IMR-90 (cell line): ENCODE measurements at regions not wholly inside any gene's neighbourhood (a gene's known extent, or its start where the extent isn't known, plus 50 kb on each side); places are given as distances from the start of the nearest gene placed in this dataset.
"Not testable (repeated sequence)": the region's sequence is repeated elsewhere in the genome, so short reads cannot be mapped to it uniquely, and the experiment has no call there.

Experiments used
- ATAC-seq: fragments of 200-7000 bp; cut with Tn5 transposase; 2 replicates; pipeline ENCODE4 v1.9.1; 2020; ENCODE audit warnings: low read depth, mild to moderate bottlenecking, moderate library complexity
- BruUV-seq: library from RNA; stranded (reverse); fragments of 400-500 nt; replicated peaks from 2 replicates; lab custom pipeline; 2021; lab: Mats Ljungman, UMichigan
- CTCF ChIA-PET: fragments of 300-600 bp; formaldehyde crosslinking; extraction: SDS; loops from one replicate; lab custom pipeline; 2021; ENCODE audit warnings: antibody characterized with exemption; lab: Yijun Ruan, JAX
- POLR2A ChIA-PET: fragments of 300-600 bp; sonication (Branson Sonifier 250); formaldehyde crosslinking; loops from one replicate; lab custom pipeline; 2022; ENCODE audit warnings: antibody characterized with exemption; ENCODE audit not compliant: unreplicated experiment; lab: Charles Lee
- DNase-seq: peaks from one replicate; pipeline ENCODE4 v3.0.0; 2013
- H2AFZ ChIP-seq: replicated peaks from 2 replicates; pipeline ENCODE3; 2013; ENCODE audit warnings: low read length, mild to moderate bottlenecking; ENCODE audit not compliant: poor library complexity
- H2AK5ac ChIP-seq: 2 replicates; pipeline ENCODE4 v1.6.1; 2013; ENCODE audit warnings: low read depth, low read length, inconsistent platforms
- H2AK9ac ChIP-seq: replicated peaks from 2 replicates; pipeline ENCODE3; 2013; ENCODE audit warnings: mild to moderate bottlenecking, low read depth, low read length, moderate library complexity; ENCODE audit not compliant: poor library complexity
- H2BK120ac ChIP-seq: 2 replicates; pipeline ENCODE4 v1.6.1; 2013; ENCODE audit warnings: low read depth, low read length, inconsistent platforms
- H2BK15ac ChIP-seq: 3 replicates; pipeline ENCODE4 v1.6.1; 2013; ENCODE audit warnings: low read depth, low read length, inconsistent platforms
- H2BK20ac ChIP-seq: 2 replicates; pipeline ENCODE4 v1.6.1; 2013; ENCODE audit warnings: low read depth, mild to moderate bottlenecking, inconsistent platforms, low read length, moderate library complexity
- H2BK5ac ChIP-seq: 2 replicates; pipeline ENCODE4 v1.6.1; 2013; ENCODE audit warnings: mild to moderate bottlenecking, low read depth, low read length, inconsistent platforms; ENCODE audit not compliant: poor library complexity, severe bottlenecking
- H3K14ac ChIP-seq: replicated peaks from 2 replicates; pipeline ENCODE4 v1.6.1; 2013; ENCODE audit warnings: low read depth, low read length, inconsistent platforms
- H3K18ac ChIP-seq: 2 replicates; pipeline ENCODE4 v1.6.1; 2013; ENCODE audit warnings: low read depth, low read length, control low read depth
- H3K23ac ChIP-seq: 2 replicates; pipeline ENCODE4 v1.6.1; 2013; ENCODE audit warnings: low read depth, low read length, inconsistent platforms
- H3K27ac ChIP-seq: 2 replicates; pipeline ENCODE4 v1.5.1; 2013; ENCODE audit warnings: mild to moderate bottlenecking, control low read depth, low read length; ENCODE audit not compliant: insufficient read depth
- H3K27me3 ChIP-seq: 2 replicates; pipeline ENCODE4 v1.6.1; 2013; ENCODE audit warnings: low read length; ENCODE audit not compliant: control insufficient read depth, insufficient read depth
- H3K36me3 ChIP-seq: 2 replicates; pipeline ENCODE4 v1.6.1; 2013; ENCODE audit warnings: low read length, mixed read lengths; ENCODE audit not compliant: control insufficient read depth, insufficient read depth
- H3K4ac ChIP-seq: 2 replicates; pipeline ENCODE4 v1.6.1; 2013; ENCODE audit warnings: low read depth, low read length, inconsistent platforms
- H3K4me1 ChIP-seq: 2 replicates; pipeline ENCODE4 v1.6.1; 2013; ENCODE audit warnings: low read length, mixed read lengths; ENCODE audit not compliant: control insufficient read depth, insufficient read depth
- H3K4me2 ChIP-seq: 2 replicates; pipeline ENCODE4 v1.6.1; 2013; ENCODE audit warnings: low read depth, mild to moderate bottlenecking, control low read depth, low read length, moderate library complexity
- H3K4me3 ChIP-seq: 2 replicates; pipeline ENCODE4 v1.5.1; 2013; ENCODE audit warnings: low read depth, mild to moderate bottlenecking, control low read depth, low read length, moderate library complexity; ENCODE audit not compliant: insufficient read depth
- H3K56ac ChIP-seq: 2 replicates; pipeline ENCODE4 v1.6.1; 2013; ENCODE audit warnings: low read length, inconsistent platforms; ENCODE audit not compliant: insufficient read depth; ENCODE audit errors: extremely low read depth
- H3K79me1 ChIP-seq, 2 experiments: 2 replicates each; pipeline ENCODE4 v1.6.1; 2013; ENCODE audit warnings: low read length in 2 of 2, inconsistent platforms in 1 of 2, low read depth in 1 of 2
- H3K9ac ChIP-seq: 2 replicates; pipeline ENCODE4 v1.6.1; 2013; ENCODE audit warnings: low read depth, low read length, control low read depth
- H3K9me1 ChIP-seq: 2 replicates; pipeline ENCODE4 v1.6.1; 2013; ENCODE audit warnings: low read length, inconsistent platforms; ENCODE audit not compliant: insufficient read depth
- H3K9me3 ChIP-seq: 2 replicates; pipeline ENCODE4 v1.6.1; 2013; ENCODE audit warnings: low read length; ENCODE audit not compliant: control insufficient read depth, insufficient read depth
- H4K20me1 ChIP-seq: 2 replicates; pipeline ENCODE4 v1.6.1; 2013; ENCODE audit warnings: low read length, inconsistent platforms; ENCODE audit not compliant: insufficient read depth
- H4K5ac ChIP-seq: 2 replicates; pipeline ENCODE4 v1.6.1; 2013; ENCODE audit warnings: mild to moderate bottlenecking, low read depth, low read length, control low read depth
- H4K8ac ChIP-seq, 2 experiments: 2 replicates each; pipeline ENCODE4 v1.6.1; 2013; ENCODE audit warnings: low read depth in 2 of 2, low read length in 2 of 2, control low read depth in 1 of 2, inconsistent platforms in 1 of 2
- H4K91ac ChIP-seq: 2 replicates; pipeline ENCODE4 v1.6.1; 2013; ENCODE audit warnings: low read depth, low read length, inconsistent platforms; ENCODE audit not compliant: insufficient read depth
- WGBS, 2 experiments: methylation state at CpG; one replicate each; pipeline versions ENCODE4 v1.1.5 to v1.1.7; 2013; ENCODE audit warnings: missing lambda C conversion rate in 2 of 2; ENCODE audit not compliant: insufficient read length in 1 of 2; ENCODE audit errors: extremely low coverage in 2 of 2; 5-methylcytosine and 5-hydroxymethylcytosine counted together
- dilution Hi-C: fragments of 300-500 bp; cut with HindIII; formaldehyde crosslinking; loops from one replicate; pipeline ENCODE4 v1.14.3; 2018; ENCODE audit warnings: low sequenced_read_pairs; ENCODE audit not compliant: unreplicated experiment
- in situ Hi-C: fragments of 300-500 bp; cut with MboI; formaldehyde crosslinking; loops from 3 replicates; pipeline ENCODE4 v1.14.3; 2019; ENCODE audit warnings: low sequenced_read_pairs, inconsistent platforms, mixed read lengths
- intact Hi-C: fragments of 100-400 bp; cut with micrococcal nuclease; formaldehyde crosslinking; loops from 2 replicates; pipeline ENCODE4 v1.10.0; 2022

- H2AFZ ChIP-seq, H4K20me1 ChIP-seq, H4K5ac ChIP-seq, H3K4ac ChIP-seq, H3K4me1 ChIP-seq, BruUV-seq, DNase-seq, H3K14ac ChIP-seq, H2AK5ac ChIP-seq, H3K4me3 ChIP-seq, H3K27me3 ChIP-seq, H2BK20ac ChIP-seq, H3K9ac ChIP-seq, H3K36me3 ChIP-seq, H2BK5ac ChIP-seq, H3K18ac ChIP-seq, CTCF ChIA-PET, H3K79me1 ChIP-seq, in situ Hi-C loops, H4K8ac ChIP-seq, H3K4me2 ChIP-seq, H4K91ac ChIP-seq, H3K23ac ChIP-seq, H2BK15ac ChIP-seq, H3K56ac ChIP-seq, intact Hi-C loops, H3K9me3 ChIP-seq, H3K9me1 ChIP-seq, H3K27ac ChIP-seq, H2AK9ac ChIP-seq, dilution Hi-C loops, H2BK120ac ChIP-seq, POLR2A ChIA-PET: not testable (repeated sequence)
- WGBS, 2 experiments = no CpG with 5 or more reads among the region's 1 CpG
- ATAC-seq = peak; percentile 40
Observed at GRCh38 chr2:87693882-87694281, 54.0 kb upstream of the PLGLB2 start.

GRCh38 chr2:87695596-87696323 lies 52.1 kb upstream of the PLGLB2 start:
- H3K27me3 ChIP-seq, H3K36me3 ChIP-seq, H3K4me2 ChIP-seq, H3K79me1 ChIP-seq, CTCF ChIA-PET, H3K9me1 ChIP-seq, in situ Hi-C loops, H2BK5ac ChIP-seq, H3K23ac ChIP-seq, H2AK9ac ChIP-seq, H2BK120ac ChIP-seq, H2BK15ac ChIP-seq, H2AK5ac ChIP-seq, H2BK20ac ChIP-seq, H4K8ac ChIP-seq, H3K56ac ChIP-seq, H3K14ac ChIP-seq, H3K18ac ChIP-seq, BruUV-seq, H3K9ac ChIP-seq, H3K4me3 ChIP-seq, H3K27ac ChIP-seq, dilution Hi-C loops, H4K91ac ChIP-seq, H3K9me3 ChIP-seq, intact Hi-C loops, H3K4ac ChIP-seq, H2AFZ ChIP-seq, H4K5ac ChIP-seq, H3K4me1 ChIP-seq, H4K20me1 ChIP-seq, POLR2A ChIA-PET: not testable (repeated sequence)
- DNase-seq (peak; percentile 76), ATAC-seq (peak; percentile 46)
- no CpG with 5 or more reads among the region's 9 CpGs for WGBS, 2 experiments
